K562 (cell line): ENCODE measurements at regions not wholly inside any gene's neighbourhood (a gene's known extent, or its start where the extent isn't known, plus 50 kb on each side); places are given as distances from the start of the nearest gene placed in this dataset.

Source experiments
- ATAC-seq: fragments of 200-7000 bp; cut with Tn5 transposase; 3 replicates; pipeline ENCODE4 v1.9.1; 2020; ENCODE audit warnings: moderate library complexity
- BruUV-seq: library from RNA; stranded (reverse); fragments of 400-500 nt; replicated peaks from 2 replicates; lab custom pipeline; 2021; lab: Mats Ljungman, UMichigan
- CTCF ChIA-PET: fragments of 300-600 bp; formaldehyde crosslinking; extraction: SDS; loops from one replicate; lab custom pipeline; 2021; ENCODE audit warnings: low intra/inter-chr PET ratio; lab: Yijun Ruan, JAX
- POLR2A ChIA-PET: fragments of 300-600, 350-650 bp; sonication (Branson Sonifier 250); formaldehyde crosslinking; extraction: SDS; loops from one replicate; lab custom pipeline; 2021; ENCODE audit warnings: antibody characterized with exemption, inconsistent platforms; lab: Yijun Ruan, JAX
- DNase-seq, 4 experiments: peaks; one replicate each; pipeline versions ENCODE4 v3.0.0 to v3.0.0-alpha.2; 2011 to 2018; ENCODE audit warnings: low spot score in 3 of 4, mixed read lengths in 3 of 4; ENCODE audit errors: extremely low read depth in 1 of 4
- FAIRE-seq: peaks from 2 replicates; lab custom pipeline; 2011; peaks lifted over from hg19 to GRCh38; lab: Jason Lieb, UNC
- H2AFZ ChIP-seq: 2 replicates; pipeline ENCODE4 v1.6.0; 2011; ENCODE audit warnings: low read depth, low read length, control low read depth, inconsistent platforms
- H3K27ac ChIP-seq: fragments of 200-600 bp; 3 replicates; pipeline ENCODE4 v1.8.0; 2011; ENCODE audit warnings: low read depth, mild to moderate bottlenecking, control low read depth, inconsistent platforms, low read length, moderate library complexity, mixed read lengths; ENCODE audit errors: extremely low read depth
- H3K27me3 ChIP-seq, 2 experiments: fragments of 300-600 bp in 1 of 2; 2 replicates in 1 of 2; 3 replicates in 1 of 2; pipeline versions ENCODE4 v1.6.0 to v1.8.0; 2011; ENCODE audit warnings: inconsistent platforms in 2 of 2, low read length in 2 of 2, mild to moderate bottlenecking in 1 of 2, mixed read lengths in 1 of 2, moderate library complexity in 1 of 2; ENCODE audit not compliant: control insufficient read depth in 2 of 2, insufficient read depth in 2 of 2
- H3K36me3 ChIP-seq: fragments of 300-600 bp; 3 replicates; pipeline ENCODE4 v1.8.0; 2011; ENCODE audit warnings: mild to moderate bottlenecking, low read length, inconsistent platforms; ENCODE audit not compliant: control insufficient read depth, insufficient read depth
- H3K4me1 ChIP-seq, 2 experiments: fragments of 200-600 bp in 1 of 2; replicated peaks in 1 of 2; 2 replicates in 1 of 2; 3 replicates in 1 of 2; pipeline versions ENCODE4 v1.5.1 to v1.8.0; 2011; ENCODE audit warnings: inconsistent platforms in 2 of 2, low read length in 2 of 2, mild to moderate bottlenecking in 1 of 2, mixed read lengths in 1 of 2, moderate library complexity in 1 of 2; ENCODE audit not compliant: control insufficient read depth in 2 of 2, insufficient read depth in 2 of 2
- H3K4me2 ChIP-seq: 2 replicates; pipeline ENCODE4 v1.6.1; 2011; ENCODE audit warnings: low read length, control low read depth, inconsistent platforms, mixed read lengths; ENCODE audit not compliant: insufficient read depth
- H3K4me3 ChIP-seq: fragments of 200-600 bp; sonication (generic), shearing (Covaris generic); 2 replicates; pipeline ENCODE4 v1.5.1; 2016; ENCODE audit warnings: control low read depth, inconsistent platforms
- H3K79me2 ChIP-seq: fragments of 200-600 bp; 3 replicates; pipeline ENCODE4 v1.8.0; 2011; ENCODE audit warnings: low read length, inconsistent platforms; ENCODE audit not compliant: control insufficient read depth, insufficient read depth
- H3K9ac ChIP-seq, 2 experiments: 2 replicates each; pipeline versions ENCODE4 v1.6.0 to v1.6.1; 2011; ENCODE audit warnings: low read depth in 2 of 2, low read length in 2 of 2, control low read depth in 1 of 2, inconsistent platforms in 1 of 2, mild to moderate bottlenecking in 1 of 2, mixed read lengths in 1 of 2; ENCODE audit not compliant: insufficient read depth in 1 of 2
- H3K9me1 ChIP-seq: one replicate; pipeline ENCODE4 v1.6.0; 2011; ENCODE audit warnings: inconsistent platforms, mild to moderate bottlenecking, low read length, moderate library complexity; ENCODE audit not compliant: control insufficient read depth, insufficient read depth
- H3K9me3 ChIP-seq: replicated peaks from 2 replicates; pipeline ENCODE4 v1.5.1; 2011; ENCODE audit warnings: low read depth, low read length, inconsistent platforms; ENCODE audit not compliant: control insufficient read depth, insufficient read depth
- H4K20me1 ChIP-seq: replicated peaks from 2 replicates; pipeline ENCODE4 v1.6.1; 2011; ENCODE audit warnings: low read length, inconsistent platforms, mixed read lengths; ENCODE audit not compliant: control insufficient read depth, insufficient read depth
- BACH1 ChIP-seq: fragments of 200-800 bp; sonication (Bioruptor generic); IDR thresholded peaks from 2 replicates; pipeline ENCODE4 v1.6.1; 2016; ENCODE audit warnings: missing genetic modification characterization, missing compliant biosample characterization
- EHMT2 ChIP-seq: fragments of 450-650 bp; IDR thresholded peaks from 2 replicates; pipeline ENCODE4 v1.6.1; 2018; ENCODE audit warnings: antibody characterized with exemption
- GABPB1 ChIP-seq: sonication (generic); formaldehyde crosslinking; IDR thresholded peaks from 2 replicates; pipeline ENCODE4 v1.8.0; 2022; ENCODE audit warnings: mild to moderate bottlenecking, missing genetic modification reagents
- MECOM ChIP-seq: fragments of 250-450 bp; sonication (Bioruptor Pico); IDR thresholded peaks from 2 replicates; pipeline ENCODE4 v1.8.0; 2022; ENCODE audit warnings: inconsistent platforms
- NR4A1 ChIP-seq, 2 experiments: fragments of 250-450 bp in 1 of 2; fragments of 450-650 bp in 1 of 2; sonication (Bioruptor Pico) in 1 of 2; IDR thresholded peaks; 2 replicates each; pipeline versions ENCODE4 v1.4.0 to v1.6.1; 2016 to 2020; ENCODE audit warnings: mild to moderate bottlenecking in 2 of 2, missing compliant biosample characterization in 1 of 2, missing genetic modification characterization in 1 of 2, moderate library complexity in 1 of 2
- RCOR1 ChIP-seq, 2 experiments: IDR thresholded peaks; 2 replicates each; pipeline ENCODE4 v1.6.1; 2012; ENCODE audit warnings: low read depth in 2 of 2, low read length in 2 of 2, borderline replicate concordance in 1 of 2, improper control_type of control experiment in 1 of 2
- SLC30A9 ChIP-seq: fragments of 250-450 bp; sonication (Bioruptor Pico); IDR thresholded peaks from 2 replicates; pipeline ENCODE4 v1.8.0; 2022; ENCODE audit warnings: mild to moderate bottlenecking, moderate library complexity
- SMARCA4 ChIP-seq: fragments of 450-650 bp; IDR thresholded peaks from 2 replicates; pipeline ENCODE4 v1.6.1; 2016
- ZNF282 ChIP-seq: sonication (generic); formaldehyde crosslinking; IDR thresholded peaks from 2 replicates; pipeline ENCODE4 v1.8.1; 2023; ENCODE audit warnings: missing genetic modification reagents
- ZNF384 ChIP-seq: IDR thresholded peaks from 2 replicates; pipeline ENCODE4 v1.6.1; 2012; ENCODE audit warnings: low read depth, low read length, improper control_type of control experiment
- WGBS: fragments of 100-300 bp; shearing (Covaris generic); methylation state at CpG from one replicate; pipeline ENCODE4 v1.1.6; 2016; ENCODE audit warnings: low coverage, mixed read lengths; ENCODE audit not compliant: insufficient coverage; ENCODE audit errors: missing lambda C conversion rate; 5-methylcytosine and 5-hydroxymethylcytosine counted together
- in situ Hi-C: fragments of 300-500 bp; cut with MboI; formaldehyde crosslinking; loops from 4 replicates; pipeline ENCODE4 v1.15.0; 2018; ENCODE audit warnings: inconsistent platforms, mixed read lengths
- intact Hi-C: fragments of 100-400 bp; cut with micrococcal nuclease; formaldehyde crosslinking; loops from 2 replicates; pipeline ENCODE4 v1.14.2; 2022
- TF ChIP-seq, protein P1 (sequence below): fragments of 450-650 bp; IDR thresholded peaks from 2 replicates; pipeline ENCODE4 v1.6.1; 2017; ENCODE audit warnings: antibody characterized with exemption
- TF ChIP-seq, protein P2 (sequence below): fragments of 450-650 bp; IDR thresholded peaks from 2 replicates; pipeline ENCODE4 v1.6.1; 2017; ENCODE audit warnings: antibody characterized with exemption, mild to moderate bottlenecking
- TF ChIP-seq, protein P3 (sequence below), 2 experiments: IDR thresholded peaks; 2 replicates each; pipeline ENCODE4 v1.6.1; 2011; ENCODE audit warnings: borderline replicate concordance in 1 of 2, control low read depth in 1 of 2, low read depth in 1 of 2, low read length in 1 of 2, mild to moderate bottlenecking in 1 of 2, mixed read lengths in 1 of 2, moderate library complexity in 1 of 2; ENCODE audit not compliant: insufficient read depth in 1 of 2, insufficient read length in 1 of 2, poor library complexity in 1 of 2, severe bottlenecking in 1 of 2; ENCODE audit errors: extremely low read depth in 1 of 2

DNA sequence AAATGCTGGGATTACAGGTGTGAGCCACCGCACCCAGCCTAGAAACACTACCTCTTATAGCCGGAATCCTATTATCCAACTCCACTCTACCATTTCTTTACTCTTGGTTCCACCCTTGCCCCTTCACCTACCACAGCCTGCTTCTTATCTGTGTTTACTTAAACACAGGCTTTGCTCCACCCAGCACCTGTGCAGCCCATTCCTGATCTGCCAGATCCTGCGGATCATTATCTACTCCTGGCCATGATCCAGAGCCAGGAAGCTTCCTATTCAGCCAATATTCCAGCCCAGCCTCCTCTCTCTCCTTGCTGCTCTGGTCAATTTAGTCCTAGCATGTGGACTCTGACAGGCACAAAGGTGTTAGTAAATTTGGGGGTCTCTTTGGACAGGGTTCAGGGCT is 98.8 kb upstream of the MED13 start (continued):
- peak; percentile 55; the same call in 1 of the 2 replicates for TF ChIP-seq SMARCA4
- TF ChIP-seq ZNF282 (CRISPR knock-in tag): no peak

DNA sequence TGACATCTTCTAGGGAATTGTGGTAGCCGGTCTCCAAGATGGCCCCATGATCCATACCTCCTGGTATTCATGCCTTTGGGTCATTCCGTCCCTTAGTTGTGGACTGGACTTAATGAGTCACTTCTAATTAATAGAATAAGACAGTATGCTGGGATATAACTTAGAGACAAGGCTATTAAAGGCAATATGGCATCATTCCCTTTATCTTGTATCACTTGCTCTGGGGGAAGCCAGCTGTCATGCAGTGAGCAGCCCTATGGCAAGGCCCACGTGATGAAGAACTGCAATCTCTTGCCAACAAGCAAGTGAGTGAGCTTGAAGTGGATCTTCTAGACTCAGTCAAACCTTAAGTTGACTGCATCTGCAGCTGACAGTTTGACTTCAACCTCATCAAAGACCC is 97.8 kb upstream of the MED13 start:
- H3K79me2 ChIP-seq: no peaks in the 10 kb centered on the region
- H3K4me3 ChIP-seq: no peak overlapping the region
- no TSS peak for BruUV-seq
- peaks cover 6 to 19% of the 10 kb centered on the region in 2 experiments; a peak in 4 of 5 replicates for H3K4me1 ChIP-seq
- CTCF ChIA-PET: no interaction called here
- no peaks in the 10 kb centered on the region for H3K9me3 ChIP-seq
- in situ Hi-C loops (no loop called here), intact Hi-C loops (no loop called here)
- DNase-seq: no peak
- POLR2A ChIA-PET: interaction anchor here (1.1 to 3.9 kb wide), 3 partner anchors 9 to 11 kb away, joined by 3 to 19 read pairs (median 4); no protein-coding TSS in a partner anchor
- H3K27ac ChIP-seq: no peak overlapping the region
- H3K9ac ChIP-seq: no peak overlapping the region
- WGBS: 67% methylated on average over 3 of the region's 3 CpGs
- H4K20me1 ChIP-seq: no peaks in the 10 kb centered on the region
- ATAC-seq: peak; percentile 50; the same call in 2 of the 3 replicates
- no peak for FAIRE-seq
- no peaks in the 10 kb centered on the region for H3K27me3 ChIP-seq
- no peak overlapping the region; the same call in 1 of the 2 replicates for H2AFZ ChIP-seq
- no peak overlapping the region for H3K4me2 ChIP-seq
- no peaks in the 10 kb centered on the region for H3K9me1 ChIP-seq
- H3K36me3 ChIP-seq: no peaks in the 10 kb centered on the region
- TF ChIP-seq, protein P1, sequence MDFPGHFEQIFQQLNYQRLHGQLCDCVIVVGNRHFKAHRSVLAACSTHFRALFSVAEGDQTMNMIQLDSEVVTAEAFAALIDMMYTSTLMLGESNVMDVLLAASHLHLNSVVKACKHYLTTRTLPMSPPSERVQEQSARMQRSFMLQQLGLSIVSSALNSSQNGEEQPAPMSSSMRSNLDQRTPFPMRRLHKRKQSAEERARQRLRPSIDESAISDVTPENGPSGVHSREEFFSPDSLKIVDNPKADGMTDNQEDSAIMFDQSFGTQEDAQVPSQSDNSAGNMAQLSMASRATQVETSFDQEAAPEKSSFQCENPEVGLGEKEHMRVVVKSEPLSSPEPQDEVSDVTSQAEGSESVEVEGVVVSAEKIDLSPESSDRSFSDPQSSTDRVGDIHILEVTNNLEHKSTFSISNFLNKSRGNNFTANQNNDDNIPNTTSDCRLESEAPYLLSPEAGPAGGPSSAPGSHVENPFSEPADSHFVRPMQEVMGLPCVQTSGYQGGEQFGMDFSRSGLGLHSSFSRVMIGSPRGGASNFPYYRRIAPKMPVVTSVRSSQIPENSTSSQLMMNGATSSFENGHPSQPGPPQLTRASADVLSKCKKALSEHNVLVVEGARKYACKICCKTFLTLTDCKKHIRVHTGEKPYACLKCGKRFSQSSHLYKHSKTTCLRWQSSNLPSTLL: no peak
- TF ChIP-seq RCOR1 (IDR thresholded peaks at IDR 0.05; ENCODE audit: borderline replicate concordance in 1 of 2, low read depth in 2 of 2, low read length in 2 of 2) (no peak), BACH1 (no peak), EHMT2 (0 out of 2 replicates have a peak, but pooled peaks have one; percentile 27), MECOM (CRISPR knock-in tag) (0 out of 2 replicates have a peak, but pooled peaks have one; percentile 28), SLC30A9 (CRISPR knock-in tag) (no peak), NR4A1 (CRISPR knock-in tag; IDR thresholded peaks at IDR 0.05) (no peak), NR4A1 (tag; IDR thresholded peaks at IDR 0.05) (no peak), GABPB1 (CRISPR knock-in tag) (no peak), ZNF384 (no peak)
- TF ChIP-seq, protein P2, sequence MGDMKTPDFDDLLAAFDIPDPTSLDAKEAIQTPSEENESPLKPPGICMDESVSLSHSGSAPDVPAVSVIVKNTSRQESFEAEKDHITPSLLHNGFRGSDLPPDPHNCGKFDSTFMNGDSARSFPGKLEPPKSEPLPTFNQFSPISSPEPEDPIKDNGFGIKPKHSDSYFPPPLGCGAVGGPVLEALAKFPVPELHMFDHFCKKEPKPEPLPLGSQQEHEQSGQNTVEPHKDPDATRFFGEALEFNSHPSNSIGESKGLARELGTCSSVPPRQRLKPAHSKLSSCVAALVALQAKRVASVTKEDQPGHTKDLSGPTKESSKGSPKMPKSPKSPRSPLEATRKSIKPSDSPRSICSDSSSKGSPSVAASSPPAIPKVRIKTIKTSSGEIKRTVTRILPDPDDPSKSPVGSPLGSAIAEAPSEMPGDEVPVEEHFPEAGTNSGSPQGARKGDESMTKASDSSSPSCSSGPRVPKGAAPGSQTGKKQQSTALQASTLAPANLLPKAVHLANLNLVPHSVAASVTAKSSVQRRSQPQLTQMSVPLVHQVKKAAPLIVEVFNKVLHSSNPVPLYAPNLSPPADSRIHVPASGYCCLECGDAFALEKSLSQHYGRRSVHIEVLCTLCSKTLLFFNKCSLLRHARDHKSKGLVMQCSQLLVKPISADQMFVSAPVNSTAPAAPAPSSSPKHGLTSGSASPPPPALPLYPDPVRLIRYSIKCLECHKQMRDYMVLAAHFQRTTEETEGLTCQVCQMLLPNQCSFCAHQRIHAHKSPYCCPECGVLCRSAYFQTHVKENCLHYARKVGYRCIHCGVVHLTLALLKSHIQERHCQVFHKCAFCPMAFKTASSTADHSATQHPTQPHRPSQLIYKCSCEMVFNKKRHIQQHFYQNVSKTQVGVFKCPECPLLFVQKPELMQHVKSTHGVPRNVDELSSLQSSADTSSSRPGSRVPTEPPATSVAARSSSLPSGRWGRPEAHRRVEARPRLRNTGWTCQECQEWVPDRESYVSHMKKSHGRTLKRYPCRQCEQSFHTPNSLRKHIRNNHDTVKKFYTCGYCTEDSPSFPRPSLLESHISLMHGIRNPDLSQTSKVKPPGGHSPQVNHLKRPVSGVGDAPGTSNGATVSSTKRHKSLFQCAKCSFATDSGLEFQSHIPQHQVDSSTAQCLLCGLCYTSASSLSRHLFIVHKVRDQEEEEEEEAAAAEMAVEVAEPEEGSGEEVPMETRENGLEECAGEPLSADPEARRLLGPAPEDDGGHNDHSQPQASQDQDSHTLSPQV: peak; percentile 33; the same call in 1 of the 2 replicates
- TF ChIP-seq, protein P3, sequence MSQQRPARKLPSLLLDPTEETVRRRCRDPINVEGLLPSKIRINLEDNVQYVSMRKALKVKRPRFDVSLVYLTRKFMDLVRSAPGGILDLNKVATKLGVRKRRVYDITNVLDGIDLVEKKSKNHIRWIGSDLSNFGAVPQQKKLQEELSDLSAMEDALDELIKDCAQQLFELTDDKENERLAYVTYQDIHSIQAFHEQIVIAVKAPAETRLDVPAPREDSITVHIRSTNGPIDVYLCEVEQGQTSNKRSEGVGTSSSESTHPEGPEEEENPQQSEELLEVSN (IDR thresholded peaks at IDR 0.05; ENCODE audit: borderline replicate concordance in 1 of 2, extremely low read depth in 1 of 2, insufficient read depth in 1 of 2, insufficient read length in 1 of 2, low read depth in 1 of 2, low read length in 1 of 2, poor library complexity in 1 of 2, severe bottlenecking in 1 of 2): no peak
